ENCODE measurements at regions not wholly inside any gene's neighbourhood (a gene's known extent, or its start where the extent isn't known, plus 50 kb on each side); places are given as distances from the start of the nearest gene placed in this dataset.

- H3K36me3 Mint-ChIP-seq = no peaks in the 10 kb centered on the region
- Histone ChIP-seq H3K9me3 (ENCODE audit: control insufficient read depth in 2 of 2, low read length in 2 of 2) (no peaks in the 10 kb centered on the region), H3K4me1 (ENCODE audit: control insufficient read depth, insufficient read depth, low read length, poor library complexity, severe bottlenecking) (no peaks in the 10 kb centered on the region), H3K36me3 (ENCODE audit: control insufficient read depth, insufficient read depth, low read length) (no peaks in the 10 kb centered on the region), H3K27me3 (ENCODE audit: control insufficient read depth, insufficient read depth, low read length) (no peaks in the 10 kb centered on the region), H3K27ac (ENCODE audit: insufficient read depth, low read length, poor library complexity, severe bottlenecking) (no peak overlapping the region), H3K4me3 (ENCODE audit: low read depth, low read length) (no peak overlapping the region)
- H3K27ac Mint-ChIP-seq = no peak overlapping the region
- H3K4me1 Mint-ChIP-seq = no peaks in the 10 kb centered on the region
- H3K9me3 Mint-ChIP-seq = peaks cover 0 to 2% (median 0%) of the 10 kb centered on the region in 7 donors
- DNase-seq = no peak
- ATAC-seq (ENCODE audit: low read depth in 2 of 2) = no peak
- H3K4me3 Mint-ChIP-seq = no peak overlapping the region
- peaks cover 5% of the 10 kb centered on the region for H3K27me3 Mint-ChIP-seq
These were observed 58.1 kb downstream of the KLF4 start for GRCh38 chr9:107431461-107431860.

GRCh38 chr9:107430071-107430470 lies 59.5 kb downstream of the KLF4 start:
- DNase-seq (no peak), ATAC-seq (ENCODE audit: low read depth in 2 of 2) (no peak)
- H3K27ac Mint-ChIP-seq = no peak overlapping the region
- peaks cover 0 to 2% (median 0%) of the 10 kb centered on the region in 7 donors for H3K9me3 Mint-ChIP-seq
- no peaks in the 10 kb centered on the region for H3K36me3 Mint-ChIP-seq
- Histone ChIP-seq H3K4me1 (ENCODE audit: control insufficient read depth, insufficient read depth, low read length, poor library complexity, severe bottlenecking) (peaks cover 2% of the 10 kb centered on the region), H3K9me3 (ENCODE audit: control insufficient read depth in 2 of 2, low read length in 2 of 2) (no peaks in the 10 kb centered on the region), H3K4me3 (ENCODE audit: low read depth, low read length) (no peak overlapping the region), H3K36me3 (ENCODE audit: control insufficient read depth, insufficient read depth, low read length) (no peaks in the 10 kb centered on the region), H3K27me3 (ENCODE audit: control insufficient read depth, insufficient read depth, low read length) (no peaks in the 10 kb centered on the region), H3K27ac (ENCODE audit: insufficient read depth, low read length, poor library complexity, severe bottlenecking) (no peak overlapping the region)
- peaks cover 9% of the 10 kb centered on the region for H3K27me3 Mint-ChIP-seq
- no peaks in the 10 kb centered on the region for H3K4me1 Mint-ChIP-seq
- H3K4me3 Mint-ChIP-seq = no peak overlapping the region

- no peaks in the 10 kb centered on the region for H3K27me3 ChIP-seq (ENCODE audit: control insufficient read depth, insufficient read depth, low read length)
- peaks cover 6% of the 10 kb centered on the region for H3K4me1 ChIP-seq (ENCODE audit: control insufficient read depth, insufficient read depth, low read length, poor library complexity, severe bottlenecking)
- Mint-ChIP-seq H3K4me1 (no peaks in the 10 kb centered on the region), H3K36me3 (no peaks in the 10 kb centered on the region), H3K27ac (no peak overlapping the region), H3K27me3 (peaks cover 17% of the 10 kb centered on the region), H3K4me3 (no peak overlapping the region), H3K9me3 (peaks cover 0 to 2% (median 0%) of the 10 kb centered on the region in 7 donors)
- ATAC-seq (ENCODE audit: low read depth in 2 of 2) = no peak
- H3K36me3 ChIP-seq (ENCODE audit: control insufficient read depth, insufficient read depth, low read length) = no peaks in the 10 kb centered on the region
- H3K9me3 ChIP-seq (ENCODE audit: control insufficient read depth in 2 of 2, low read length in 2 of 2) = no peaks in the 10 kb centered on the region
- no peak for DNase-seq
- H3K4me3 ChIP-seq (ENCODE audit: low read depth, low read length) = no peak overlapping the region
- H3K27ac ChIP-seq (ENCODE audit: insufficient read depth, low read length, poor library complexity, severe bottlenecking) = no peak overlapping the region
These were observed 63.4 kb downstream of the KLF4 start for GRCh38 chr9:107426126-107426525.

- H3K27ac ChIP-seq (ENCODE audit: insufficient read depth, low read length, poor library complexity, severe bottlenecking) = no peak overlapping the region
- peak; percentile 6 to 40 (median 21) for DNase-seq
- H3K36me3 Mint-ChIP-seq = no peaks in the 10 kb centered on the region
- H3K9me3 ChIP-seq (ENCODE audit: control insufficient read depth in 2 of 2, low read length in 2 of 2) = no peaks in the 10 kb centered on the region
- H3K4me1 Mint-ChIP-seq = no peaks in the 10 kb centered on the region
- H3K27me3 ChIP-seq (ENCODE audit: control insufficient read depth, insufficient read depth, low read length) = no peaks in the 10 kb centered on the region
- peaks cover 6% of the 10 kb centered on the region for H3K4me1 ChIP-seq (ENCODE audit: control insufficient read depth, insufficient read depth, low read length, poor library complexity, severe bottlenecking)
- no peaks in the 10 kb centered on the region for H3K36me3 ChIP-seq (ENCODE audit: control insufficient read depth, insufficient read depth, low read length)
- H3K27ac Mint-ChIP-seq = no peak overlapping the region
- peak overlapping the region in 1 of 4 donors; percentile 65 for H3K4me3 Mint-ChIP-seq
- peak in 1 of 2 donors; percentile 55 for ATAC-seq (ENCODE audit: low read depth in 2 of 2)
- H3K27me3 Mint-ChIP-seq = peaks cover 17% of the 10 kb centered on the region
- no peaks in the 10 kb centered on the region for H3K9me3 Mint-ChIP-seq
- no peak overlapping the region for H3K4me3 ChIP-seq (ENCODE audit: low read depth, low read length)
These were observed 64.2 kb downstream of the KLF4 start for GRCh38 chr9:107425101-107426025.

- Mint-ChIP-seq H3K27ac (no peak overlapping the region), H3K9me3 (no peaks in the 10 kb centered on the region), H3K36me3 (no peaks in the 10 kb centered on the region), H3K27me3 (peaks cover 24% of the 10 kb centered on the region), H3K4me1 (no peaks in the 10 kb centered on the region), H3K4me3 (no peak overlapping the region)
- Histone ChIP-seq H3K4me1 (ENCODE audit: control insufficient read depth, insufficient read depth, low read length, poor library complexity, severe bottlenecking) (peaks cover 6% of the 10 kb centered on the region), H3K36me3 (ENCODE audit: control insufficient read depth, insufficient read depth, low read length) (no peaks in the 10 kb centered on the region), H3K27ac (ENCODE audit: insufficient read depth, low read length, poor library complexity, severe bottlenecking) (no peak overlapping the region), H3K4me3 (ENCODE audit: low read depth, low read length) (no peak overlapping the region), H3K9me3 (ENCODE audit: control insufficient read depth in 2 of 2, low read length in 2 of 2) (no peaks in the 10 kb centered on the region), H3K27me3 (ENCODE audit: control insufficient read depth, insufficient read depth, low read length) (no peaks in the 10 kb centered on the region)
- no peak for ATAC-seq (ENCODE audit: low read depth in 2 of 2)
- DNase-seq = no peak
These were observed 66.0 kb downstream of the KLF4 start for GRCh38 chr9:107423540-107423939.

GRCh38 chr9:107422189-107423185 lies 67.1 kb downstream of the KLF4 start:
- H3K27me3 Mint-ChIP-seq = peaks cover 24% of the 10 kb centered on the region
- no peaks in the 10 kb centered on the region for H3K4me1 Mint-ChIP-seq
- ATAC-seq (ENCODE audit: low read depth in 2 of 2) (no peak), DNase-seq (peak in 1 of 3 donors; percentile 31)
- no peaks in the 10 kb centered on the region for H3K36me3 ChIP-seq (ENCODE audit: control insufficient read depth, insufficient read depth, low read length)
- no peaks in the 10 kb centered on the region for H3K27me3 ChIP-seq (ENCODE audit: control insufficient read depth, insufficient read depth, low read length)
- H3K27ac ChIP-seq (ENCODE audit: insufficient read depth, low read length, poor library complexity, severe bottlenecking) = no peak overlapping the region
- no peaks in the 10 kb centered on the region for H3K36me3 Mint-ChIP-seq
- H3K4me3 ChIP-seq (ENCODE audit: low read depth, low read length) = no peak overlapping the region
- H3K4me1 ChIP-seq (ENCODE audit: control insufficient read depth, insufficient read depth, low read length, poor library complexity, severe bottlenecking) = peaks cover 6% of the 10 kb centered on the region
- no peaks in the 10 kb centered on the region for H3K9me3 Mint-ChIP-seq
- no peak overlapping the region for H3K27ac Mint-ChIP-seq
- no peak overlapping the region for H3K4me3 Mint-ChIP-seq
- H3K9me3 ChIP-seq (ENCODE audit: control insufficient read depth in 2 of 2, low read length in 2 of 2) = no peaks in the 10 kb centered on the region

GRCh38 chr9:107410420-107410819 lies 79.1 kb downstream of the KLF4 start:
- no peaks in the 10 kb centered on the region for H3K36me3 ChIP-seq (ENCODE audit: control insufficient read depth, insufficient read depth, low read length)
- ATAC-seq (ENCODE audit: low read depth in 2 of 2) (no peak), DNase-seq (no peak)
- H3K4me1 Mint-ChIP-seq = no peaks in the 10 kb centered on the region
- no peaks in the 10 kb centered on the region for H3K9me3 ChIP-seq (ENCODE audit: control insufficient read depth in 2 of 2, low read length in 2 of 2)
- no peak overlapping the region for H3K4me3 ChIP-seq (ENCODE audit: low read depth, low read length)
- no peaks in the 10 kb centered on the region for H3K27me3 Mint-ChIP-seq
- H3K36me3 Mint-ChIP-seq = no peaks in the 10 kb centered on the region
- no peak overlapping the region for H3K27ac Mint-ChIP-seq
- no peaks in the 10 kb centered on the region for H3K4me1 ChIP-seq (ENCODE audit: control insufficient read depth, insufficient read depth, low read length, poor library complexity, severe bottlenecking)
- no peak overlapping the region for H3K27ac ChIP-seq (ENCODE audit: insufficient read depth, low read length, poor library complexity, severe bottlenecking)
- no peak overlapping the region for H3K4me3 Mint-ChIP-seq
- H3K9me3 Mint-ChIP-seq = no peaks in the 10 kb centered on the region
- no peaks in the 10 kb centered on the region for H3K27me3 ChIP-seq (ENCODE audit: control insufficient read depth, insufficient read depth, low read length)
